Neuronal stem cell (in vitro differentiated cells): ENCODE measurements at regions not wholly inside any gene's neighbourhood (a gene's known extent, or its start where the extent isn't known, plus 50 kb on each side); places are given as distances from the start of the nearest gene placed in this dataset.

Experiments
- DNase-seq: peaks from one replicate; pipeline ENCODE4 v3.0.0-alpha.2; 2013; ENCODE audit warnings: low spot score
- H2AFZ ChIP-seq: one replicate; pipeline ENCODE4 v1.6.1; 2013; ENCODE audit warnings: mild to moderate bottlenecking, low read length, inconsistent platforms
- H2AK5ac ChIP-seq: 2 replicates; pipeline ENCODE4 v1.6.1; 2013; ENCODE audit warnings: low read depth, mild to moderate bottlenecking, inconsistent platforms, low read length, moderate library complexity, mixed read lengths
- H2BK120ac ChIP-seq: 2 replicates; pipeline ENCODE4 v1.6.1; 2013; ENCODE audit warnings: low read depth, mild to moderate bottlenecking, inconsistent platforms, low read length, moderate library complexity, mixed read lengths
- H2BK12ac ChIP-seq: one replicate; pipeline ENCODE4 v1.6.1; 2013; ENCODE audit warnings: low read length, inconsistent platforms
- H2BK15ac ChIP-seq: 2 replicates; pipeline ENCODE4 v1.6.1; 2013; ENCODE audit warnings: mild to moderate bottlenecking, low read length, inconsistent platforms, mixed read lengths
- H2BK5ac ChIP-seq: one replicate; pipeline ENCODE4 v1.6.1; 2013; ENCODE audit warnings: inconsistent platforms, mild to moderate bottlenecking, low read length, moderate library complexity
- H3K14ac ChIP-seq: one replicate; pipeline ENCODE4 v1.6.1; 2013; ENCODE audit warnings: low read length, inconsistent platforms
- H3K18ac ChIP-seq: 2 replicates; pipeline ENCODE4 v1.6.1; 2013; ENCODE audit warnings: low read length, inconsistent platforms
- H3K23ac ChIP-seq: 2 replicates; pipeline ENCODE4 v1.6.1; 2013; ENCODE audit warnings: low read depth, mild to moderate bottlenecking, mixed read lengths, low read length, inconsistent platforms; ENCODE audit not compliant: poor library complexity
- H3K27ac ChIP-seq: replicated peaks from 3 replicates; pipeline ENCODE4 v1.5.1; 2013; ENCODE audit warnings: low read length, inconsistent platforms
- H3K27me3 ChIP-seq, 3 experiments: 2 replicates each; pipeline ENCODE4 v1.6.1; 2013; ENCODE audit warnings: low read length in 3 of 3, mild to moderate bottlenecking in 2 of 3, inconsistent platforms in 1 of 3, low read depth in 1 of 3, mixed read lengths in 1 of 3, moderate library complexity in 1 of 3; ENCODE audit not compliant: control insufficient read depth in 3 of 3, insufficient read depth in 3 of 3
- H3K36me3 ChIP-seq, 2 donors: replicated peaks in 1 of 2; 2 replicates each; pipeline ENCODE4 v1.6.1; 2013; ENCODE audit warnings: low read length in 2 of 2; ENCODE audit not compliant: control insufficient read depth in 2 of 2, insufficient read depth in 2 of 2
- H3K4ac ChIP-seq: 2 replicates; pipeline ENCODE4 v1.6.1; 2013; ENCODE audit warnings: inconsistent platforms, mild to moderate bottlenecking, low read length, moderate library complexity
- H3K4me1 ChIP-seq, 2 donors: 1 replicate in 1 of 2; 2 replicates in 1 of 2; pipeline ENCODE4 v1.6.1; 2013; ENCODE audit warnings: low read length in 2 of 2, low read depth in 1 of 2; ENCODE audit not compliant: control insufficient read depth in 2 of 2, insufficient read depth in 1 of 2
- H3K4me2 ChIP-seq: one replicate; pipeline ENCODE4 v1.6.1; 2013; ENCODE audit warnings: mild to moderate bottlenecking, low read length, inconsistent platforms; ENCODE audit not compliant: insufficient read depth, poor library complexity, severe bottlenecking
- H3K4me3 ChIP-seq, 2 donors: 2 replicates each; pipeline ENCODE4 v1.5.1; 2013; ENCODE audit warnings: low read length in 2 of 2, mild to moderate bottlenecking in 2 of 2, inconsistent platforms in 1 of 2, moderate library complexity in 1 of 2
- H3K79me1 ChIP-seq: one replicate; pipeline ENCODE4 v1.6.1; 2013; ENCODE audit warnings: low read depth, mild to moderate bottlenecking, inconsistent platforms, low read length, moderate library complexity
- H3K9ac ChIP-seq: one replicate; pipeline ENCODE4 v1.6.1; 2013; ENCODE audit warnings: mild to moderate bottlenecking, low read depth, low read length, inconsistent platforms; ENCODE audit not compliant: poor library complexity
- H3K9me3 ChIP-seq, 2 donors: replicated peaks in 1 of 2; 2 replicates each; pipeline versions ENCODE3 to v1.6.1; 2013; ENCODE audit warnings: low read length in 2 of 2, mild to moderate bottlenecking in 2 of 2, inconsistent platforms in 1 of 2, low read depth in 1 of 2, mixed read lengths in 1 of 2, moderate library complexity in 1 of 2; ENCODE audit not compliant: control insufficient read depth in 2 of 2, insufficient read depth in 1 of 2
- H4K8ac ChIP-seq: one replicate; pipeline ENCODE4 v1.6.1; 2013; ENCODE audit warnings: low read depth, mild to moderate bottlenecking, inconsistent platforms, low read length, moderate library complexity
- H4K91ac ChIP-seq: one replicate; pipeline ENCODE4 v1.6.1; 2013; ENCODE audit warnings: low read length, low read depth, mild to moderate bottlenecking, inconsistent platforms; ENCODE audit not compliant: poor library complexity
- WGBS, 2 donors: extraction: QIAGEN DNeasy Blood & Tissue Kit; methylation state at CpG; one replicate each; pipeline ENCODE4 v1.1.7; 2013; ENCODE audit warnings: missing lambda C conversion rate in 2 of 2, mixed read lengths in 1 of 2; ENCODE audit not compliant: insufficient read length in 2 of 2, insufficient replicate concordance in 1 of 2; ENCODE audit errors: extremely low coverage in 2 of 2; 5-methylcytosine and 5-hydroxymethylcytosine counted together

DNA sequence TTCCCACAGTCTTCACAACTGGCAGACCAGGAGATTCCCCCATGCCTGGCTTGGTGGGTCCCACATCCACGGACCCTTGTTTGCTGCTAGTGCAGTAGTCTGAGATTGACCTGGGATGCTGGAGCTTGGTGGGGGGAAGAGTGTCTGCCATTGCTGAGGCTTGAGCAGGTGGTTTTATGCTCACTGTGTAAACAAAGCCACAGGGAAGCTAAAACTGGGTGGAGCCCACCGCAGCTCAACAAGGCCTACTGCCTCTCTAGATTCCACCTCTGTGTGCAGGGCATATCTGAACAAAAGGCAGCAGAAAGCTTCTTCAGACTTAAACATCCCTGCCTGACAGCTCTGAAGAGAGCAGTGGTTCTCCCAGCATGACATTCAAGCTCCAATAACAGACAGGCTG, 177.3 kb upstream of the ETV3 start:
- no peak overlapping the region for H2BK12ac ChIP-seq
- no peak overlapping the region for H2BK5ac ChIP-seq
- no peak overlapping the region for H4K91ac ChIP-seq
- H3K9ac ChIP-seq, result no peak overlapping the region
- H3K4ac ChIP-seq, result no peak overlapping the region
- H3K14ac ChIP-seq, result peak overlapping the region; percentile 38
- no peaks in the 10 kb centered on the region for H3K27me3 ChIP-seq
- no peak overlapping the region for H3K4me2 ChIP-seq
- peaks cover 0 to 2% of the 10 kb centered on the region in 2 donors for H3K9me3 ChIP-seq
- H3K79me1 ChIP-seq, result no peaks in the 10 kb centered on the region
- H3K36me3 ChIP-seq, result no peaks in the 10 kb centered on the region
- H3K18ac ChIP-seq, result no peak overlapping the region
- peak overlapping the region; percentile 67 for H2BK120ac ChIP-seq
- H3K23ac ChIP-seq, result no peak overlapping the region
- no peak overlapping the region for H3K27ac ChIP-seq
- H2BK15ac ChIP-seq, result no peak overlapping the region
- no peak overlapping the region for H4K8ac ChIP-seq
- DNase-seq, result no peak
- H3K4me3 ChIP-seq, result no peak overlapping the region
- no peak overlapping the region for H2AK5ac ChIP-seq
- H3K4me1 ChIP-seq, result peaks cover 0 to 1% of the 10 kb centered on the region in 2 donors
- no CpG with 5 or more reads among the region's 2 CpGs for WGBS, 2 donors
- H2AFZ ChIP-seq, result no peak overlapping the region

DNA sequence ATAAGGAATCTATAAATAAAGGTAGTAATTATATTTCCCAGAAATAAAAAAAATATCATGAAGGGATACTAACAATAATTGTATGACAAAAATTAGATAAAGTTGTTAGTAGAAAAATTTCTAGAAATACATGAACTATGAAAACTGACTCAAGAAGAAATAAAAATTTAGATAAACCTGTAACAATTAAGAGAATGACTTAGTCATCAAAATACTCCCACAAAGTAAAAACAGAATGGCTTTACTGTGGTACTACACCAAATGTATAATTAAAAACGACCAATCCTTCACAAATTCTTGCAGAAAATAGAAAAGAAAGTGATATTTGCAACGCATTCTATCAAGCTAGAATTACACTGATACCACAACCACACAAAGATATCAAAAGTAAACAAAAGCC, 176.2 kb upstream of the ETV3 start:
- H3K14ac ChIP-seq, result no peak overlapping the region
- H3K9me3 ChIP-seq, result peaks cover 0 to 2% of the 10 kb centered on the region in 2 donors
- no peak overlapping the region for H2BK15ac ChIP-seq
- H2BK120ac ChIP-seq, result no peak overlapping the region
- H3K23ac ChIP-seq, result no peak overlapping the region
- H3K4me3 ChIP-seq, result no peak overlapping the region
- H3K79me1 ChIP-seq, result no peaks in the 10 kb centered on the region
- H4K91ac ChIP-seq, result no peak overlapping the region
- H3K4me1 ChIP-seq, result peaks cover 0 to 1% of the 10 kb centered on the region in 2 donors
- H3K18ac ChIP-seq, result no peak overlapping the region
- H2BK5ac ChIP-seq, result no peak overlapping the region
- H2AFZ ChIP-seq, result no peak overlapping the region
- no peak for DNase-seq
- WGBS, 2 donors, result no CpG with 5 or more reads among the region's 2 CpGs
- no peak overlapping the region for H3K4ac ChIP-seq
- H3K36me3 ChIP-seq, result no peaks in the 10 kb centered on the region
- no peak overlapping the region for H2AK5ac ChIP-seq
- no peak overlapping the region for H3K27ac ChIP-seq
- H2BK12ac ChIP-seq, result no peak overlapping the region
- no peak overlapping the region for H3K4me2 ChIP-seq
- no peaks in the 10 kb centered on the region for H3K27me3 ChIP-seq
- H3K9ac ChIP-seq, result no peak overlapping the region
- no peak overlapping the region for H4K8ac ChIP-seq

- Histone ChIP-seq H2BK120ac (no peak overlapping the region), H3K4me1 (peaks cover 0 to 1% of the 10 kb centered on the region in 2 donors), H3K4me2 (no peak overlapping the region), H2AFZ (no peak overlapping the region), H3K36me3 (no peaks in the 10 kb centered on the region), H3K27ac (no peak overlapping the region), H3K27me3 (no peaks in the 10 kb centered on the region), H3K79me1 (no peaks in the 10 kb centered on the region), H2AK5ac (no peak overlapping the region), H2BK5ac (no peak overlapping the region), H2BK15ac (no peak overlapping the region), H3K18ac (no peak overlapping the region), H3K4me3 (no peak overlapping the region), H3K23ac (no peak overlapping the region), H2BK12ac (no peak overlapping the region), H3K9ac (no peak overlapping the region), H3K9me3 (peaks cover 0 to 2% of the 10 kb centered on the region in 2 donors), H3K4ac (no peak overlapping the region), H4K8ac (no peak overlapping the region), H4K91ac (no peak overlapping the region), H3K14ac (no peak overlapping the region)
- no CpG with 5 or more reads among the region's 3 CpGs for WGBS, 2 donors
- no peak for DNase-seq
Measured at GRCh38 chr1:157313240-157313807, 175.1 kb upstream of the ETV3 start.

- Histone ChIP-seq H2BK15ac (no peak overlapping the region), H3K36me3 (no peaks in the 10 kb centered on the region), H3K27me3 (no peaks in the 10 kb centered on the region), H3K4me3 (no peak overlapping the region), H3K9me3 (peaks cover 0 to 2% of the 10 kb centered on the region in 2 donors), H3K4me1 (peaks cover 0 to 1% of the 10 kb centered on the region in 2 donors), H2BK120ac (no peak overlapping the region), H3K9ac (no peak overlapping the region), H4K91ac (no peak overlapping the region), H2BK12ac (no peak overlapping the region), H3K18ac (no peak overlapping the region), H2AK5ac (no peak overlapping the region), H4K8ac (no peak overlapping the region), H3K27ac (no peak overlapping the region), H3K4ac (no peak overlapping the region), H2AFZ (no peak overlapping the region), H3K23ac (no peak overlapping the region), H2BK5ac (no peak overlapping the region), H3K4me2 (no peak overlapping the region), H3K79me1 (no peaks in the 10 kb centered on the region), H3K14ac (no peak overlapping the region)
- no peak for DNase-seq
- no CpG with 5 or more reads among the region's 4 CpGs for WGBS, 2 donors
Measured at GRCh38 chr1:157312082-157312812, 174.1 kb upstream of the ETV3 start.
